BLaER1 (cell line): ENCODE measurements at regions not wholly inside any gene's neighbourhood (a gene's known extent, or its start where the extent isn't known, plus 50 kb on each side); places are given as distances from the start of the nearest gene placed in this dataset.

Source experiments
- H3K27ac ChIP-seq: shearing (Covaris generic); formaldehyde crosslinking; 2 replicates; pipeline ENCODE4 v1.8.1; 2022
- H3K27me3 ChIP-seq: shearing (Covaris generic); formaldehyde crosslinking; 2 replicates; pipeline ENCODE4 v1.8.1; 2022
- H3K36me3 ChIP-seq: shearing (Covaris generic); formaldehyde crosslinking; 2 replicates; pipeline ENCODE4 v1.8.1; 2022
- H3K4me1 ChIP-seq: shearing (Covaris generic); formaldehyde crosslinking; 2 replicates; pipeline ENCODE4 v1.8.1; 2022
- H3K4me2 ChIP-seq: shearing (Covaris generic); formaldehyde crosslinking; 2 replicates; pipeline ENCODE4 v1.8.1; 2022
- H3K4me3 ChIP-seq: shearing (Covaris generic); formaldehyde crosslinking; 2 replicates; pipeline ENCODE4 v1.8.1; 2022
- H3K9ac ChIP-seq: shearing (Covaris generic); formaldehyde crosslinking; 2 replicates; pipeline ENCODE4 v1.8.1; 2022
- H3K9me3 ChIP-seq: shearing (Covaris generic); formaldehyde crosslinking; 2 replicates; pipeline ENCODE4 v1.8.1; 2022
- H4K20me1 ChIP-seq: shearing (Covaris generic); formaldehyde crosslinking; 2 replicates; pipeline ENCODE4 v1.8.1; 2022
- Cebpa-rat ChIP-seq: shearing (Covaris generic); IDR thresholded peaks from 2 replicates; pipeline ENCODE4 v1.8.1; 2022

- H3K4me1 ChIP-seq = no peaks in the 10 kb centered on the region
- no peaks in the 10 kb centered on the region for H3K36me3 ChIP-seq
- no peaks in the 10 kb centered on the region for H4K20me1 ChIP-seq
- H3K27me3 ChIP-seq = no peaks in the 10 kb centered on the region
- no peak overlapping the region for H3K4me3 ChIP-seq
- H3K9ac ChIP-seq = no peak overlapping the region
- TF ChIP-seq Cebpa-rat = no peak
- H3K9me3 ChIP-seq = no peaks in the 10 kb centered on the region
- H3K27ac ChIP-seq = no peak overlapping the region
- H3K4me2 ChIP-seq = no peak overlapping the region
Observed at GRCh38 chr3:95939235-95939809, 875.1 kb upstream of the EPHA6 start.

GRCh38 chr3:95965704-95966336, 848.6 kb upstream of the EPHA6 start:
- Histone ChIP-seq H3K36me3 (no peaks in the 10 kb centered on the region), H3K4me1 (no peaks in the 10 kb centered on the region), H3K9ac (no peak overlapping the region), H3K27me3 (no peaks in the 10 kb centered on the region), H3K9me3 (no peaks in the 10 kb centered on the region), H3K4me2 (no peak overlapping the region), H3K27ac (no peak overlapping the region), H4K20me1 (no peaks in the 10 kb centered on the region), H3K4me3 (no peak overlapping the region)
- no peak for TF ChIP-seq Cebpa-rat

- Histone ChIP-seq H3K9ac (no peak overlapping the region), H3K36me3 (no peaks in the 10 kb centered on the region), H3K4me2 (no peak overlapping the region), H3K27ac (no peak overlapping the region), H3K4me1 (no peaks in the 10 kb centered on the region), H3K4me3 (no peak overlapping the region), H3K27me3 (no peaks in the 10 kb centered on the region), H4K20me1 (no peaks in the 10 kb centered on the region), H3K9me3 (no peaks in the 10 kb centered on the region)
- no peak for TF ChIP-seq Cebpa-rat
Observed at GRCh38 chr3:95971573-95971972, 842.8 kb upstream of the EPHA6 start.

GRCh38 chr3:95994338-95994737, 820.1 kb upstream of the EPHA6 start:
- H4K20me1 ChIP-seq = no peaks in the 10 kb centered on the region
- no peaks in the 10 kb centered on the region for H3K27me3 ChIP-seq
- no peaks in the 10 kb centered on the region for H3K9me3 ChIP-seq
- H3K9ac ChIP-seq = no peak overlapping the region
- H3K27ac ChIP-seq = no peak overlapping the region
- H3K4me1 ChIP-seq = no peaks in the 10 kb centered on the region
- no peak overlapping the region for H3K4me3 ChIP-seq
- H3K36me3 ChIP-seq = no peaks in the 10 kb centered on the region
- no peak overlapping the region for H3K4me2 ChIP-seq
- no peak for TF ChIP-seq Cebpa-rat

- no peaks in the 10 kb centered on the region for H3K27me3 ChIP-seq
- no peak overlapping the region for H3K4me2 ChIP-seq
- H3K4me1 ChIP-seq = no peaks in the 10 kb centered on the region
- H4K20me1 ChIP-seq = no peaks in the 10 kb centered on the region
- H3K4me3 ChIP-seq = no peak overlapping the region
- H3K9me3 ChIP-seq = peaks cover 5% of the 10 kb centered on the region; the same call in 1 of the 2 replicates
- no peak overlapping the region for H3K9ac ChIP-seq
- no peak overlapping the region for H3K27ac ChIP-seq
- H3K36me3 ChIP-seq = no peaks in the 10 kb centered on the region
- no peak for TF ChIP-seq Cebpa-rat
Observed at GRCh38 chr3:96000966-96001365, 813.4 kb upstream of the EPHA6 start.

GRCh38 chr3:96007650-96008195, 806.7 kb upstream of the EPHA6 start:
- Histone ChIP-seq H3K9ac (no peak overlapping the region), H3K4me3 (no peak overlapping the region), H3K4me2 (no peak overlapping the region), H3K4me1 (no peaks in the 10 kb centered on the region), H3K36me3 (no peaks in the 10 kb centered on the region), H3K27ac (no peak overlapping the region), H4K20me1 (no peaks in the 10 kb centered on the region), H3K9me3 (no peaks in the 10 kb centered on the region), H3K27me3 (no peaks in the 10 kb centered on the region)
- no peak for TF ChIP-seq Cebpa-rat

GRCh38 chr3:96012939-96013338, 801.5 kb upstream of the EPHA6 start:
- TF ChIP-seq Cebpa-rat = no peak

GRCh38 chr3:96017556-96017955, 796.8 kb upstream of the EPHA6 start:
- Histone ChIP-seq H3K36me3 (no peaks in the 10 kb centered on the region), H3K9me3 (no peaks in the 10 kb centered on the region), H3K4me3 (no peak overlapping the region), H3K4me2 (no peak overlapping the region), H3K9ac (no peak overlapping the region), H3K27ac (no peak overlapping the region), H3K4me1 (no peaks in the 10 kb centered on the region), H3K27me3 (no peaks in the 10 kb centered on the region), H4K20me1 (no peaks in the 10 kb centered on the region)
- TF ChIP-seq Cebpa-rat = no peak

More at GRCh38 chr3:96012939-96013338, 801.5 kb upstream of the EPHA6 start:
- Histone ChIP-seq H3K4me1 (no peaks in the 10 kb centered on the region), H3K36me3 (no peaks in the 10 kb centered on the region), H3K27ac (no peak overlapping the region), H4K20me1 (no peaks in the 10 kb centered on the region), H3K27me3 (no peaks in the 10 kb centered on the region), H3K9me3 (no peaks in the 10 kb centered on the region), H3K4me3 (no peak overlapping the region), H3K4me2 (no peak overlapping the region), H3K9ac (no peak overlapping the region)

- Histone ChIP-seq H3K4me2 (no peak overlapping the region), H3K27ac (no peak overlapping the region), H3K36me3 (no peaks in the 10 kb centered on the region), H3K9me3 (no peaks in the 10 kb centered on the region), H3K27me3 (no peaks in the 10 kb centered on the region), H3K9ac (no peak overlapping the region), H3K4me3 (no peak overlapping the region), H3K4me1 (no peaks in the 10 kb centered on the region), H4K20me1 (no peaks in the 10 kb centered on the region)
- TF ChIP-seq Cebpa-rat = no peak
Observed at GRCh38 chr3:96022676-96023075, 791.7 kb upstream of the EPHA6 start.

GRCh38 chr3:96027718-96028117, 786.7 kb upstream of the EPHA6 start:
- Histone ChIP-seq H3K9ac (no peak overlapping the region), H3K4me1 (no peaks in the 10 kb centered on the region), H3K36me3 (no peaks in the 10 kb centered on the region), H3K27ac (no peak overlapping the region), H3K4me3 (no peak overlapping the region), H3K4me2 (no peak overlapping the region), H4K20me1 (no peaks in the 10 kb centered on the region), H3K9me3 (no peaks in the 10 kb centered on the region), H3K27me3 (no peaks in the 10 kb centered on the region)
- no peak for TF ChIP-seq Cebpa-rat
